ENCODE measurements at regions not wholly inside any gene's neighbourhood (a gene's known extent, or its start where the extent isn't known, plus 50 kb on each side); places are given as distances from the start of the nearest gene placed in this dataset.

GRCh38 chr11:81270686-81271085 is 1463.0 kb downstream of the FAM181B start:
- Histone ChIP-seq H2BK5ac (ENCODE audit: low read depth, low read length, poor library complexity, severe bottlenecking) (no peak overlapping the region), H3K18ac (ENCODE audit: low read depth in 1 of 2, low read length in 2 of 2) (no peak overlapping the region), H2BK120ac (ENCODE audit: low read depth, low read length) (no peak overlapping the region), H3K14ac (ENCODE audit: low read length in 2 of 2) (no peak overlapping the region), H3K27me3 (ENCODE audit: control insufficient read depth in 1 of 2, insufficient read depth in 1 of 2, low read length in 2 of 2) (no peaks in the 10 kb centered on the region), H4K91ac (ENCODE audit: low read length) (no peak overlapping the region), H2BK15ac (ENCODE audit: low read depth, poor library complexity, severe bottlenecking) (no peak overlapping the region), H2AFZ (ENCODE audit: low read depth, low read length) (no peak overlapping the region), H4K8ac (ENCODE audit: low read length) (no peak overlapping the region), H3K4me1 (ENCODE audit: control insufficient read depth, insufficient read depth, low read depth, low read length) (no peaks in the 10 kb centered on the region), H3K4me2 (ENCODE audit: low read length, poor library complexity, severe bottlenecking) (no peak overlapping the region), H3K9me3 (ENCODE audit: control insufficient read depth, low read length) (no peaks in the 10 kb centered on the region), H3K27ac (ENCODE audit: low read length, poor library complexity, severe bottlenecking) (no peak overlapping the region), H3K79me1 (replicated peaks; ENCODE audit: low read length, poor library complexity, severe bottlenecking) (no peaks in the 10 kb centered on the region), H3K4ac (ENCODE audit: low read depth in 1 of 2, low read length in 2 of 2) (no peak overlapping the region), H3K4me3 (ENCODE audit: insufficient read depth in 1 of 2, low read depth in 1 of 2, low read length in 2 of 2) (no peak overlapping the region), H2AK5ac (ENCODE audit: low read length, severe bottlenecking) (no peak overlapping the region), H3K9ac (ENCODE audit: low read length) (no peak overlapping the region), H2BK12ac (ENCODE audit: low read length in 2 of 2) (no peak overlapping the region), H3K36me3 (ENCODE audit: control insufficient read depth in 1 of 2, insufficient read depth in 2 of 2, low read depth in 1 of 2, low read length in 2 of 2) (no peaks in the 10 kb centered on the region), H3K23ac (ENCODE audit: low read length in 2 of 2) (no peak overlapping the region)
- no peak for DNase-seq

DNA sequence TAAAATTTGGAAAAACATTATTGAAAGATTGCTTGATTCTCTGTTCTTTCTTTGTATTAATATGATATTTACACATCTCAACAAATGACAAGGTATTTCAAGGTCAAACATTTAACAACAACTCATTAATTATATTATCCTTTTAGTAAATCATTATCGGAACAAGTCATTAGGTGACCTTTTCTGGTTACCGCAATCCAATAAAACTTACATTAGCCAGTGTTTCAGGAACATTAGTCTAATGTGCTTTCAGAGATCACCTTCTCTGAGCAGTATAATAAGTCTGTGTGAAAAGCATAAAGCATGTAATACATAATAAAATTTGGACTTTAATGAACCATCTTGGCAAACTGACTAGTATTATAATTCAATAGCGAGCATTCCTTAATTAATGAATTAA is 1466.4 kb downstream of the FAM181B start:
- Histone ChIP-seq H2BK120ac (ENCODE audit: low read depth, low read length) (no peak overlapping the region), H2BK15ac (ENCODE audit: low read depth, poor library complexity, severe bottlenecking) (no peak overlapping the region), H3K79me1 (replicated peaks; ENCODE audit: low read length, poor library complexity, severe bottlenecking) (no peaks in the 10 kb centered on the region), H4K8ac (ENCODE audit: low read length) (no peak overlapping the region), H2BK12ac (ENCODE audit: low read length in 2 of 2) (no peak overlapping the region), H3K4me2 (ENCODE audit: low read length, poor library complexity, severe bottlenecking) (no peak overlapping the region), H3K27me3 (ENCODE audit: control insufficient read depth in 1 of 2, insufficient read depth in 1 of 2, low read length in 2 of 2) (no peaks in the 10 kb centered on the region), H2AK5ac (ENCODE audit: low read length, severe bottlenecking) (no peak overlapping the region), H3K27ac (ENCODE audit: low read length, poor library complexity, severe bottlenecking) (no peak overlapping the region), H3K18ac (ENCODE audit: low read depth in 1 of 2, low read length in 2 of 2) (no peak overlapping the region), H3K9ac (ENCODE audit: low read length) (no peak overlapping the region), H3K14ac (ENCODE audit: low read length in 2 of 2) (no peak overlapping the region), H2BK5ac (ENCODE audit: low read depth, low read length, poor library complexity, severe bottlenecking) (no peak overlapping the region), H3K4me1 (ENCODE audit: control insufficient read depth, insufficient read depth, low read depth, low read length) (no peaks in the 10 kb centered on the region), H2AFZ (ENCODE audit: low read depth, low read length) (no peak overlapping the region), H3K9me3 (ENCODE audit: control insufficient read depth, low read length) (no peaks in the 10 kb centered on the region), H4K91ac (ENCODE audit: low read length) (no peak overlapping the region), H3K23ac (ENCODE audit: low read length in 2 of 2) (no peak overlapping the region), H3K4ac (ENCODE audit: low read depth in 1 of 2, low read length in 2 of 2) (no peak overlapping the region), H3K4me3 (ENCODE audit: insufficient read depth in 1 of 2, low read depth in 1 of 2, low read length in 2 of 2) (no peak overlapping the region), H3K36me3 (ENCODE audit: control insufficient read depth in 1 of 2, insufficient read depth in 2 of 2, low read depth in 1 of 2, low read length in 2 of 2) (no peaks in the 10 kb centered on the region)
- WGBS, result 100% methylated on average over 2 of the region's 3 CpGs
- DNase-seq, result no peak

DNA sequence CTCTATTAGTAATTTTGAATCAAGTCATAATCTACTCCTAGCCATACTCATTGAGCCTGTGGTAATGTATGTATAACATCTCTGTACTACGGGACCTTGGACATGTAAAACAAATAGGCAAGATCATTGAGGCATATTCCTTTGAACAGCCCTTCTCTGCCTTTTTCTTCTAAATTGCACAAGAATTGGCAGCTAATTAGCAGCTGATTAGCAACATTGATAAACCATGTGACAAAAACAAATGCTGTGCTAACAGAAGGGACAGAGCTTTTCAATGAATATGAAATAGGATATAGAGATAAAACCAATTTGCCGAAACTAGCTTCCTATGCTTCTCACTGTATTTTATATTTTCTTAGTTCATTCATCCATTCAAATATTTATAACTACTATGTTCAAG is 1474.2 kb downstream of the FAM181B start:
- Histone ChIP-seq H3K4ac (ENCODE audit: low read depth in 1 of 2, low read length in 2 of 2) (no peak overlapping the region), H3K9ac (ENCODE audit: low read length) (no peak overlapping the region), H3K14ac (ENCODE audit: low read length in 2 of 2) (no peak overlapping the region), H3K4me2 (ENCODE audit: low read length, poor library complexity, severe bottlenecking) (no peak overlapping the region), H2BK120ac (ENCODE audit: low read depth, low read length) (no peak overlapping the region), H4K8ac (ENCODE audit: low read length) (no peak overlapping the region), H3K27ac (ENCODE audit: low read length, poor library complexity, severe bottlenecking) (no peak overlapping the region), H3K23ac (ENCODE audit: low read length in 2 of 2) (no peak overlapping the region), H3K9me3 (ENCODE audit: control insufficient read depth, low read length) (no peaks in the 10 kb centered on the region), H3K18ac (ENCODE audit: low read depth in 1 of 2, low read length in 2 of 2) (no peak overlapping the region), H4K91ac (ENCODE audit: low read length) (no peak overlapping the region), H3K79me1 (replicated peaks; ENCODE audit: low read length, poor library complexity, severe bottlenecking) (no peaks in the 10 kb centered on the region), H2BK5ac (ENCODE audit: low read depth, low read length, poor library complexity, severe bottlenecking) (no peak overlapping the region), H2BK12ac (ENCODE audit: low read length in 2 of 2) (no peak overlapping the region), H3K4me3 (ENCODE audit: insufficient read depth in 1 of 2, low read depth in 1 of 2, low read length in 2 of 2) (no peak overlapping the region), H2BK15ac (ENCODE audit: low read depth, poor library complexity, severe bottlenecking) (no peak overlapping the region), H3K4me1 (ENCODE audit: control insufficient read depth, insufficient read depth, low read depth, low read length) (no peaks in the 10 kb centered on the region), H3K27me3 (ENCODE audit: control insufficient read depth in 1 of 2, insufficient read depth in 1 of 2, low read length in 2 of 2) (no peaks in the 10 kb centered on the region), H3K36me3 (ENCODE audit: control insufficient read depth in 1 of 2, insufficient read depth in 2 of 2, low read depth in 1 of 2, low read length in 2 of 2) (no peaks in the 10 kb centered on the region), H2AK5ac (ENCODE audit: low read length, severe bottlenecking) (no peak overlapping the region), H2AFZ (ENCODE audit: low read depth, low read length) (no peak overlapping the region)
- DNase-seq, result no peak
- WGBS, result 100% methylated on average over 1 of the region's 2 CpGs

DNA sequence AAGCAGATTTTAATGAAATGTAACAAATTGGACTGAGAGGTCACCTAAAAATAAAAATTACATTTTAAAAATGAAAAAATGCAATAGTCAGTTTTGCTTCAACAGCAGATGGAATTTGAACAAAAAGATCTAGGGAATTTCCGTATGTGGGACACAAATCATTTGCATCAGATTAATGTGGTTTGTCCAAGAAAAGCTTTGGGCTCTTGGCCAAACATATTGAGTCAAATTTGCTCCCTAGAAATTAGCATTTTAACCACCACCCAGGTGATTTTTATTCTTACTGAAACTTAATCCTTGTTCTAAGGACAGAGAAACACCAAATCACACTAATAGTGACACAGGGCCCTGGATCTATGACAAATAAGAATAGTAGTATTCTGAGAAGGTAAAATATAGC is 1477.8 kb downstream of the FAM181B start:
- Histone ChIP-seq H3K79me1 (replicated peaks; ENCODE audit: low read length, poor library complexity, severe bottlenecking) (no peaks in the 10 kb centered on the region), H3K36me3 (ENCODE audit: control insufficient read depth in 1 of 2, insufficient read depth in 2 of 2, low read depth in 1 of 2, low read length in 2 of 2) (no peaks in the 10 kb centered on the region), H2BK15ac (ENCODE audit: low read depth, poor library complexity, severe bottlenecking) (no peak overlapping the region), H3K27me3 (ENCODE audit: control insufficient read depth in 1 of 2, insufficient read depth in 1 of 2, low read length in 2 of 2) (no peaks in the 10 kb centered on the region), H3K27ac (ENCODE audit: low read length, poor library complexity, severe bottlenecking) (no peak overlapping the region), H4K91ac (ENCODE audit: low read length) (no peak overlapping the region), H3K4ac (ENCODE audit: low read depth in 1 of 2, low read length in 2 of 2) (no peak overlapping the region), H3K23ac (ENCODE audit: low read length in 2 of 2) (no peak overlapping the region), H3K9ac (ENCODE audit: low read length) (no peak overlapping the region), H3K14ac (ENCODE audit: low read length in 2 of 2) (no peak overlapping the region), H4K8ac (ENCODE audit: low read length) (no peak overlapping the region), H2BK5ac (ENCODE audit: low read depth, low read length, poor library complexity, severe bottlenecking) (no peak overlapping the region), H3K9me3 (ENCODE audit: control insufficient read depth, low read length) (no peaks in the 10 kb centered on the region), H3K4me2 (ENCODE audit: low read length, poor library complexity, severe bottlenecking) (no peak overlapping the region), H3K4me1 (ENCODE audit: control insufficient read depth, insufficient read depth, low read depth, low read length) (no peaks in the 10 kb centered on the region), H3K18ac (ENCODE audit: low read depth in 1 of 2, low read length in 2 of 2) (no peak overlapping the region), H2AFZ (ENCODE audit: low read depth, low read length) (no peak overlapping the region), H2BK12ac (ENCODE audit: low read length in 2 of 2) (no peak overlapping the region), H2BK120ac (ENCODE audit: low read depth, low read length) (no peak overlapping the region), H2AK5ac (ENCODE audit: low read length, severe bottlenecking) (no peak overlapping the region), H3K4me3 (ENCODE audit: insufficient read depth in 1 of 2, low read depth in 1 of 2, low read length in 2 of 2) (no peak overlapping the region)
- DNase-seq, result no peak
- 89% methylated on average over 1 of the region's 1 CpG for WGBS
